Uterus (tissue), 3 donors: ENCODE measurements at regions not wholly inside any gene's neighbourhood (a gene's known extent, or its start where the extent isn't known, plus 50 kb on each side); places are given as distances from the start of the nearest gene placed in this dataset.

Experiments used
- DNase-seq, 2 donors: peaks; one replicate each; pipeline ENCODE4 v3.0.0-alpha.2; 2019 to 2020
- H3K27ac ChIP-seq, 2 donors: fragments of 200-600 bp; sonication (generic); 1 replicate in 1 of 2; 2 replicates in 1 of 2; pipeline ENCODE4 v1.5.1; 2016 to 2018
- H3K27me3 ChIP-seq, 2 donors: fragments of 200-600 bp; sonication (generic); one replicate each; pipeline ENCODE4 v1.5.1; 2018 to 2019; ENCODE audit warnings: control low read depth in 1 of 2
- H3K36me3 ChIP-seq, 2 donors: fragments of 200-600 bp; sonication (generic); one replicate each; pipeline ENCODE4 v1.5.1; 2019; ENCODE audit warnings: control low read depth in 1 of 2
- H3K4me1 ChIP-seq, 2 donors: fragments of 200-600 bp; sonication (generic); one replicate each; pipeline ENCODE4 v1.5.1; 2018 to 2019; ENCODE audit warnings: control low read depth in 1 of 2
- H3K4me3 ChIP-seq, 2 donors: fragments of 200-600 bp; sonication (generic); 1 replicate in 1 of 2; 2 replicates in 1 of 2; pipeline ENCODE4 v1.5.1; 2018 to 2019; ENCODE audit warnings: mild to moderate bottlenecking in 1 of 2
- H3K9me3 ChIP-seq, 2 donors: fragments of 200-600 bp; sonication (generic); one replicate each; pipeline ENCODE4 v1.5.1; 2019; ENCODE audit warnings: control low read depth in 1 of 2
- POLR2A ChIP-seq, 2 donors: fragments of 450-650 bp; IDR thresholded peaks; one replicate each; pipeline ENCODE4 v1.6.1; 2016; ENCODE audit warnings: antibody characterized with exemption in 2 of 2, mild to moderate bottlenecking in 1 of 2, moderate library complexity in 1 of 2
- intact Hi-C: fragments of 100-400 bp; cut with DNase I; formaldehyde crosslinking; loops from one replicate; pipeline ENCODE4 v1.15.1; 2023; ENCODE audit warnings: low total_unique reads
- TF ChIP-seq, protein P1 (sequence below), 4 experiments: fragments of 200-600 bp in 2 of 4; fragments of 450-650 bp in 2 of 4; sonication (generic) in 2 of 4; IDR thresholded peaks; one replicate each; pipeline ENCODE4 v1.5.1; 2016 to 2019; ENCODE audit warnings: antibody characterized with exemption in 4 of 4, mild to moderate bottlenecking in 2 of 4, moderate library complexity in 1 of 4
- donor health status: DM: yes; HTN: yes; CAD: no.

DNA sequence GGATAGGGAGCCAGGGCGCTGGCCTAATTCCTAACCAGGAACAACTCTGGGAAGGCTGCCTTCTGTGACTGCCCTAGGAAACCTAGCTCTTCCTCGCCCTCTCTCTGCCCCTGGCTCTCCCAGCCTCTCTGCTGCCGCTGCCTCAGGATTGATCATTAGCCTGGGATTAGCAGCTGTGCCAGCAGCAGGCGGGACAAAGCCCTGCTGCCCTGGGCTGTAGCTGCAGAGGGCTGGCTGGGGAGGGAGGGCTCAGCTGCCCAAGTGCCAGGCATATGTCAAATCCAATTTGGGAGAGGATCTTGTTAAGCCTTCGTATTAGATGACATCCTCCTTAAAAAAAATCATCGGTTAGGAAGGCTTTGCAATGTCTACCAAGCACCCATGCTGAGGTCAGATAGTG is 144.8 kb upstream of the CCL2 start:
- DNase-seq, result no peak
- H3K4me3 ChIP-seq, result no peak overlapping the region
- H3K27me3 ChIP-seq, result no peaks in the 10 kb centered on the region
- H3K36me3 ChIP-seq, result no peaks in the 10 kb centered on the region
- H3K27ac ChIP-seq, result no peak overlapping the region
- H3K4me1 ChIP-seq, result no peaks in the 10 kb centered on the region
- TF ChIP-seq, protein P1, sequence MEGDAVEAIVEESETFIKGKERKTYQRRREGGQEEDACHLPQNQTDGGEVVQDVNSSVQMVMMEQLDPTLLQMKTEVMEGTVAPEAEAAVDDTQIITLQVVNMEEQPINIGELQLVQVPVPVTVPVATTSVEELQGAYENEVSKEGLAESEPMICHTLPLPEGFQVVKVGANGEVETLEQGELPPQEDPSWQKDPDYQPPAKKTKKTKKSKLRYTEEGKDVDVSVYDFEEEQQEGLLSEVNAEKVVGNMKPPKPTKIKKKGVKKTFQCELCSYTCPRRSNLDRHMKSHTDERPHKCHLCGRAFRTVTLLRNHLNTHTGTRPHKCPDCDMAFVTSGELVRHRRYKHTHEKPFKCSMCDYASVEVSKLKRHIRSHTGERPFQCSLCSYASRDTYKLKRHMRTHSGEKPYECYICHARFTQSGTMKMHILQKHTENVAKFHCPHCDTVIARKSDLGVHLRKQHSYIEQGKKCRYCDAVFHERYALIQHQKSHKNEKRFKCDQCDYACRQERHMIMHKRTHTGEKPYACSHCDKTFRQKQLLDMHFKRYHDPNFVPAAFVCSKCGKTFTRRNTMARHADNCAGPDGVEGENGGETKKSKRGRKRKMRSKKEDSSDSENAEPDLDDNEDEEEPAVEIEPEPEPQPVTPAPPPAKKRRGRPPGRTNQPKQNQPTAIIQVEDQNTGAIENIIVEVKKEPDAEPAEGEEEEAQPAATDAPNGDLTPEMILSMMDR (IDR thresholded peaks at IDR 0.05), result no peak
- TF ChIP-seq POLR2A (IDR thresholded peaks at IDR 0.05), result no peak
- intact Hi-C loops, result no loop called here
- H3K9me3 ChIP-seq, result no peaks in the 10 kb centered on the region

GRCh38 chr17:34113089-34113488 is 142.0 kb upstream of the CCL2 start:
- no peaks in the 10 kb centered on the region for H3K27me3 ChIP-seq
- H3K9me3 ChIP-seq, result no peaks in the 10 kb centered on the region
- intact Hi-C loops, result no loop called here
- no peak for TF ChIP-seq POLR2A (IDR thresholded peaks at IDR 0.05)
- TF ChIP-seq, protein P1 (IDR thresholded peaks at IDR 0.05), result no peak
- H3K4me3 ChIP-seq, result no peak overlapping the region
- no peak overlapping the region for H3K27ac ChIP-seq
- H3K4me1 ChIP-seq, result no peaks in the 10 kb centered on the region
- no peak for DNase-seq
- no peaks in the 10 kb centered on the region for H3K36me3 ChIP-seq

- no peak overlapping the region for H3K27ac ChIP-seq
- no peak for DNase-seq
- intact Hi-C loops, result no loop called here
- H3K36me3 ChIP-seq, result no peaks in the 10 kb centered on the region
- H3K9me3 ChIP-seq, result no peaks in the 10 kb centered on the region
- no peak for TF ChIP-seq POLR2A (IDR thresholded peaks at IDR 0.05)
- TF ChIP-seq, protein P1 (IDR thresholded peaks at IDR 0.05), result no peak
- no peaks in the 10 kb centered on the region for H3K27me3 ChIP-seq
- no peaks in the 10 kb centered on the region for H3K4me1 ChIP-seq
- no peak overlapping the region for H3K4me3 ChIP-seq
Measured at GRCh38 chr17:34114174-34114573, 140.9 kb upstream of the CCL2 start.

GRCh38 chr17:34116306-34116705 is 138.8 kb upstream of the CCL2 start:
- DNase-seq, result no peak

GRCh38 chr17:34117332-34117731 is 137.8 kb upstream of the CCL2 start:
- H3K4me1 ChIP-seq, result no peaks in the 10 kb centered on the region
- no peak overlapping the region for H3K4me3 ChIP-seq
- no peaks in the 10 kb centered on the region for H3K36me3 ChIP-seq
- no peaks in the 10 kb centered on the region for H3K27me3 ChIP-seq
- TF ChIP-seq POLR2A (IDR thresholded peaks at IDR 0.05), result no peak
- no peak overlapping the region for H3K27ac ChIP-seq
- no peaks in the 10 kb centered on the region for H3K9me3 ChIP-seq
- no peak for DNase-seq
- intact Hi-C loops, result no loop called here

More at GRCh38 chr17:34116306-34116705, 138.8 kb upstream of the CCL2 start:
- H3K9me3 ChIP-seq, result no peaks in the 10 kb centered on the region
- H3K27ac ChIP-seq, result no peak overlapping the region
- no peaks in the 10 kb centered on the region for H3K27me3 ChIP-seq
- H3K4me1 ChIP-seq, result no peaks in the 10 kb centered on the region
- intact Hi-C loops, result no loop called here
- no peak overlapping the region for H3K4me3 ChIP-seq
- TF ChIP-seq, protein P1 (IDR thresholded peaks at IDR 0.05), result no peak
- TF ChIP-seq POLR2A (IDR thresholded peaks at IDR 0.05), result no peak
- H3K36me3 ChIP-seq, result no peaks in the 10 kb centered on the region

DNA sequence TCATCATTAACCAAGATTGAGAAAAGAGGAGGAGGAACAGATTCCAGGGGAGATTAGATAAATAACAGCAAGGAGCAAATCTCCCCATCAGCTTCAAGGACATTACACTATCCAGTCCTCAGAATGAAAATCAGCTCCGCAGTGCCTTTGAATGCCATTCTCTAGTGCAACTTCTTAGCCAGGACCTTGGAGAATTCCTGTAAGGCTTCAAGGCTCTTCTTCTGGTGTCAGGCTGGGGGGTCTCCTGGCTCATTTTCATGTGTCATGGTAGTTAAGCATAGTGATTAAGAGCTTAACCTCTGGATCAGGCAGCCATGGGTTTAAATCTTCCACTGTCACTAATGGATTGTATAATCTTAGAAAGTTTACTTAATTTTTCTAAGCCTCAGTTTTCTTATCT is 137.3 kb upstream of the CCL2 start:
- Histone ChIP-seq H3K27ac (no peak overlapping the region), H3K27me3 (no peaks in the 10 kb centered on the region), H3K36me3 (no peaks in the 10 kb centered on the region), H3K9me3 (no peaks in the 10 kb centered on the region), H3K4me3 (no peak overlapping the region), H3K4me1 (no peaks in the 10 kb centered on the region)
- intact Hi-C loops, result no loop called here
- TF ChIP-seq POLR2A (IDR thresholded peaks at IDR 0.05), result no peak
- TF ChIP-seq, protein P1 (IDR thresholded peaks at IDR 0.05), result no peak
- no peak for DNase-seq
